GM23338 (cell line): ENCODE measurements at regions not wholly inside any gene's neighbourhood (a gene's known extent, or its start where the extent isn't known, plus 50 kb on each side); places are given as distances from the start of the nearest gene placed in this dataset.
A peak's percentile ranks its signal among the peaks of the same experiment; 100 is the strongest.

Experiments used
- ATAC-seq: fragments of 200-7000 bp; cut with Tn5 transposase; 3 replicates; pipeline ENCODE4 v1.9.1; 2020
- DNase-seq: peaks from one replicate; pipeline ENCODE4 v3.0.0-alpha.2; 2015; ENCODE audit warnings: low spot score
- H2AFZ ChIP-seq: fragments of 200-600 bp; sonication (generic); 2 replicates; pipeline ENCODE4 v1.8.0; 2016; ENCODE audit warnings: antibody characterized with exemption, mild to moderate bottlenecking, moderate library complexity
- H3F3A ChIP-seq: fragments of 200-600 bp; sonication (generic); replicated peaks from 2 replicates; pipeline ENCODE4 v1.8.0; 2017; ENCODE audit warnings: antibody characterized with exemption, mixed run types, low read depth
- H3K27ac ChIP-seq: fragments of 200-600 bp; sonication (generic); 2 replicates; pipeline ENCODE4 v1.6.1; 2016; ENCODE audit warnings: low read depth
- H3K27me3 ChIP-seq: fragments of 200-600 bp; sonication (generic); 2 replicates; pipeline ENCODE4 v1.8.0; 2016; ENCODE audit warnings: mild to moderate bottlenecking, mixed run types, moderate library complexity; ENCODE audit not compliant: insufficient read depth
- H3K36me3 ChIP-seq: fragments of 200-600 bp; sonication (generic); 2 replicates; pipeline ENCODE4 v1.8.0; 2016; ENCODE audit warnings: mild to moderate bottlenecking; ENCODE audit not compliant: insufficient read depth
- H3K4me1 ChIP-seq: fragments of 200-600 bp; sonication (generic); 2 replicates; pipeline ENCODE4 v1.8.0; 2016; ENCODE audit warnings: mild to moderate bottlenecking, moderate library complexity; ENCODE audit not compliant: insufficient read depth
- H3K4me2 ChIP-seq: fragments of 200-600 bp; sonication (generic); 2 replicates; pipeline ENCODE4 v1.7.1; 2017; ENCODE audit warnings: mixed run types
- H3K4me3 ChIP-seq: fragments of 200-600 bp; sonication (generic); 2 replicates; pipeline ENCODE4 v1.6.1; 2016; ENCODE audit warnings: mixed run types
- H3K79me2 ChIP-seq: fragments of 200-600 bp; sonication (generic); replicated peaks from 2 replicates; pipeline ENCODE4 v1.8.0; 2017; ENCODE audit warnings: mild to moderate bottlenecking; ENCODE audit not compliant: insufficient read depth
- H3K9me2 ChIP-seq: fragments of 200-600 bp; sonication (generic); 2 replicates; pipeline ENCODE4 v1.8.0; 2017; ENCODE audit not compliant: insufficient read depth
- H4K20me1 ChIP-seq: fragments of 200-600 bp; sonication (generic); replicated peaks from 2 replicates; pipeline ENCODE4 v1.8.0; 2017; ENCODE audit warnings: mild to moderate bottlenecking; ENCODE audit not compliant: insufficient read depth
- H3K27ac Mint-ChIP-seq: 2 replicates; pipeline ENCODE4 v1.8.0; 2020; ENCODE audit warnings: inconsistent platforms, mild to moderate bottlenecking, moderate library complexity, mixed read lengths
- H3K27me3 Mint-ChIP-seq: 3 replicates; pipeline ENCODE4 v1.8.0; 2022; ENCODE audit warnings: low read depth, mild to moderate bottlenecking, moderate library complexity, mixed read lengths, inconsistent platforms; ENCODE audit not compliant: insufficient read depth, poor library complexity
- H3K36me3 Mint-ChIP-seq: 3 replicates; pipeline ENCODE4 v1.8.0; 2021; ENCODE audit warnings: low read depth, mild to moderate bottlenecking, inconsistent platforms, moderate library complexity, mixed read lengths
- H3K4me1 Mint-ChIP-seq: 3 replicates; pipeline ENCODE4 v1.8.0; 2020; ENCODE audit warnings: mild to moderate bottlenecking, inconsistent platforms, mixed read lengths
- H3K4me3 Mint-ChIP-seq: 3 replicates; pipeline ENCODE4 v1.8.0; 2021; ENCODE audit warnings: moderate library complexity, mild to moderate bottlenecking, inconsistent platforms, mixed read lengths
- H3K9me3 Mint-ChIP-seq: 3 replicates; pipeline ENCODE4 v1.8.0; 2020; ENCODE audit warnings: moderate library complexity, mild to moderate bottlenecking, inconsistent platforms, mixed read lengths
- CREB1 ChIP-seq: fragments of 250-450 bp; sonication (Bioruptor Pico); IDR thresholded peaks from 2 replicates; pipeline ENCODE4 v1.5.0; 2020; ENCODE audit warnings: low read depth, mild to moderate bottlenecking, moderate library complexity
- EZH2 ChIP-seq: fragments of 200-600 bp; sonication (generic); IDR thresholded peaks from one replicate; pipeline ENCODE4 v1.8.0; 2017; ENCODE audit warnings: antibody characterized with exemption, mild to moderate bottlenecking, low read depth; ENCODE audit not compliant: unreplicated experiment
- EZH2phosphoT487 ChIP-seq: fragments of 200-600 bp; sonication (generic); IDR thresholded peaks from one replicate; pipeline ENCODE4 v1.8.1; 2018; ENCODE audit warnings: antibody characterized with exemption; ENCODE audit not compliant: unreplicated experiment
- JUNB ChIP-seq: IDR thresholded peaks from one replicate; pipeline ENCODE4 v1.6.1; 2016; ENCODE audit warnings: antibody characterized with exemption; ENCODE audit not compliant: unreplicated experiment
- POLR2AphosphoS5 ChIP-seq: IDR thresholded peaks from 2 replicates; pipeline ENCODE4 v1.6.1; 2016; ENCODE audit warnings: antibody characterized with exemption, low read depth
- STAT1 ChIP-seq: IDR thresholded peaks from one replicate; pipeline ENCODE4 v1.6.1; 2016; ENCODE audit warnings: antibody characterized with exemption; ENCODE audit not compliant: unreplicated experiment
- ZNF114 ChIP-seq: fragments of 250-450 bp; sonication (Bioruptor Pico); IDR thresholded peaks from 2 replicates; pipeline ENCODE4 v1.5.0; 2020; ENCODE audit warnings: mild to moderate bottlenecking, moderate library complexity
- ZNF331 ChIP-seq: fragments of 250-450 bp; sonication (Bioruptor Pico); IDR thresholded peaks from 2 replicates; pipeline ENCODE4 v1.5.0; 2020; ENCODE audit warnings: low read depth, mild to moderate bottlenecking, moderate library complexity
- TF ChIP-seq, protein P1 (sequence below): IDR thresholded peaks from one replicate; pipeline ENCODE4 v1.6.1; 2018; ENCODE audit warnings: antibody characterized with exemption; ENCODE audit not compliant: unreplicated experiment
- TF ChIP-seq, protein P2 (sequence below): fragments of 250-450 bp; sonication (Bioruptor Pico); IDR thresholded peaks from 2 replicates; pipeline ENCODE4 v1.5.0; 2020; ENCODE audit warnings: mild to moderate bottlenecking, moderate library complexity

DNA sequence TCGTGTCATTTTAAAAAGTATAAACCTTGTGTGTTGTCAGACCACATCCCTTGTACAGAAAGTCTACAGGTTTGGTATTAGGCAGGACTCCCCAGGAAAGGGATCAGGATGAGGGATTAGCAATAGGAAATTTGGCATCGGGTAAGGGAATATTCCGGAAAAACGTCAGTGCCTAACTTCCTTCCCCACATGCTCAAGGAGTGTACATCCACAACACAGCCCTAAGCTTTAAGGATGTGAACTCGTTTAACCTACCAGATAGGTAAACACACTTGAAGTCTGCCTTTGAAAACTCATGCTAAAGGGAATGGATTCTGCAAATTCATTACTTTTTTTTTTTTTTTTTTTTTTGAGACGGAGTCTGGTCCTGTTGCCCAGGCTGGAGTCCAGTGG, 194.9 kb downstream of the SKIDA1 start:
- H3K27me3 ChIP-seq, result no peaks in the 10 kb centered on the region
- H3K4me1 Mint-ChIP-seq, result peaks cover 21% of the 10 kb centered on the region; the same call in 2 of the 3 replicates
- no peaks in the 10 kb centered on the region for H3K9me2 ChIP-seq
- no peaks in the 10 kb centered on the region for H3K36me3 ChIP-seq
- no peak overlapping the region for H3K27ac Mint-ChIP-seq
- peaks cover 22% of the 10 kb centered on the region; the same call in 1 of the 2 replicates for H3F3A ChIP-seq
- H3K36me3 Mint-ChIP-seq, result no peaks in the 10 kb centered on the region
- no peak overlapping the region for H3K4me3 Mint-ChIP-seq
- DNase-seq, result no peak
- H3K79me2 ChIP-seq, result no peaks in the 10 kb centered on the region
- peaks cover 22% of the 10 kb centered on the region for H3K4me1 ChIP-seq
- H3K4me2 ChIP-seq, result no peak overlapping the region
- no peak overlapping the region for H3K4me3 ChIP-seq
- peaks cover 18% of the 10 kb centered on the region for H3K27me3 Mint-ChIP-seq
- no peak for ATAC-seq
- TF ChIP-seq ZNF114 (CRISPR knock-in tag), result no peak
- TF ChIP-seq, protein P1, sequence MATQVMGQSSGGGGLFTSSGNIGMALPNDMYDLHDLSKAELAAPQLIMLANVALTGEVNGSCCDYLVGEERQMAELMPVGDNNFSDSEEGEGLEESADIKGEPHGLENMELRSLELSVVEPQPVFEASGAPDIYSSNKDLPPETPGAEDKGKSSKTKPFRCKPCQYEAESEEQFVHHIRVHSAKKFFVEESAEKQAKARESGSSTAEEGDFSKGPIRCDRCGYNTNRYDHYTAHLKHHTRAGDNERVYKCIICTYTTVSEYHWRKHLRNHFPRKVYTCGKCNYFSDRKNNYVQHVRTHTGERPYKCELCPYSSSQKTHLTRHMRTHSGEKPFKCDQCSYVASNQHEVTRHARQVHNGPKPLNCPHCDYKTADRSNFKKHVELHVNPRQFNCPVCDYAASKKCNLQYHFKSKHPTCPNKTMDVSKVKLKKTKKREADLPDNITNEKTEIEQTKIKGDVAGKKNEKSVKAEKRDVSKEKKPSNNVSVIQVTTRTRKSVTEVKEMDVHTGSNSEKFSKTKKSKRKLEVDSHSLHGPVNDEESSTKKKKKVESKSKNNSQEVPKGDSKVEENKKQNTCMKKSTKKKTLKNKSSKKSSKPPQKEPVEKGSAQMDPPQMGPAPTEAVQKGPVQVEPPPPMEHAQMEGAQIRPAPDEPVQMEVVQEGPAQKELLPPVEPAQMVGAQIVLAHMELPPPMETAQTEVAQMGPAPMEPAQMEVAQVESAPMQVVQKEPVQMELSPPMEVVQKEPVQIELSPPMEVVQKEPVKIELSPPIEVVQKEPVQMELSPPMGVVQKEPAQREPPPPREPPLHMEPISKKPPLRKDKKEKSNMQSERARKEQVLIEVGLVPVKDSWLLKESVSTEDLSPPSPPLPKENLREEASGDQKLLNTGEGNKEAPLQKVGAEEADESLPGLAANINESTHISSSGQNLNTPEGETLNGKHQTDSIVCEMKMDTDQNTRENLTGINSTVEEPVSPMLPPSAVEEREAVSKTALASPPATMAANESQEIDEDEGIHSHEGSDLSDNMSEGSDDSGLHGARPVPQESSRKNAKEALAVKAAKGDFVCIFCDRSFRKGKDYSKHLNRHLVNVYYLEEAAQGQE, result no peak
- TF ChIP-seq JUNB, result no peak
- TF ChIP-seq, protein P2, sequence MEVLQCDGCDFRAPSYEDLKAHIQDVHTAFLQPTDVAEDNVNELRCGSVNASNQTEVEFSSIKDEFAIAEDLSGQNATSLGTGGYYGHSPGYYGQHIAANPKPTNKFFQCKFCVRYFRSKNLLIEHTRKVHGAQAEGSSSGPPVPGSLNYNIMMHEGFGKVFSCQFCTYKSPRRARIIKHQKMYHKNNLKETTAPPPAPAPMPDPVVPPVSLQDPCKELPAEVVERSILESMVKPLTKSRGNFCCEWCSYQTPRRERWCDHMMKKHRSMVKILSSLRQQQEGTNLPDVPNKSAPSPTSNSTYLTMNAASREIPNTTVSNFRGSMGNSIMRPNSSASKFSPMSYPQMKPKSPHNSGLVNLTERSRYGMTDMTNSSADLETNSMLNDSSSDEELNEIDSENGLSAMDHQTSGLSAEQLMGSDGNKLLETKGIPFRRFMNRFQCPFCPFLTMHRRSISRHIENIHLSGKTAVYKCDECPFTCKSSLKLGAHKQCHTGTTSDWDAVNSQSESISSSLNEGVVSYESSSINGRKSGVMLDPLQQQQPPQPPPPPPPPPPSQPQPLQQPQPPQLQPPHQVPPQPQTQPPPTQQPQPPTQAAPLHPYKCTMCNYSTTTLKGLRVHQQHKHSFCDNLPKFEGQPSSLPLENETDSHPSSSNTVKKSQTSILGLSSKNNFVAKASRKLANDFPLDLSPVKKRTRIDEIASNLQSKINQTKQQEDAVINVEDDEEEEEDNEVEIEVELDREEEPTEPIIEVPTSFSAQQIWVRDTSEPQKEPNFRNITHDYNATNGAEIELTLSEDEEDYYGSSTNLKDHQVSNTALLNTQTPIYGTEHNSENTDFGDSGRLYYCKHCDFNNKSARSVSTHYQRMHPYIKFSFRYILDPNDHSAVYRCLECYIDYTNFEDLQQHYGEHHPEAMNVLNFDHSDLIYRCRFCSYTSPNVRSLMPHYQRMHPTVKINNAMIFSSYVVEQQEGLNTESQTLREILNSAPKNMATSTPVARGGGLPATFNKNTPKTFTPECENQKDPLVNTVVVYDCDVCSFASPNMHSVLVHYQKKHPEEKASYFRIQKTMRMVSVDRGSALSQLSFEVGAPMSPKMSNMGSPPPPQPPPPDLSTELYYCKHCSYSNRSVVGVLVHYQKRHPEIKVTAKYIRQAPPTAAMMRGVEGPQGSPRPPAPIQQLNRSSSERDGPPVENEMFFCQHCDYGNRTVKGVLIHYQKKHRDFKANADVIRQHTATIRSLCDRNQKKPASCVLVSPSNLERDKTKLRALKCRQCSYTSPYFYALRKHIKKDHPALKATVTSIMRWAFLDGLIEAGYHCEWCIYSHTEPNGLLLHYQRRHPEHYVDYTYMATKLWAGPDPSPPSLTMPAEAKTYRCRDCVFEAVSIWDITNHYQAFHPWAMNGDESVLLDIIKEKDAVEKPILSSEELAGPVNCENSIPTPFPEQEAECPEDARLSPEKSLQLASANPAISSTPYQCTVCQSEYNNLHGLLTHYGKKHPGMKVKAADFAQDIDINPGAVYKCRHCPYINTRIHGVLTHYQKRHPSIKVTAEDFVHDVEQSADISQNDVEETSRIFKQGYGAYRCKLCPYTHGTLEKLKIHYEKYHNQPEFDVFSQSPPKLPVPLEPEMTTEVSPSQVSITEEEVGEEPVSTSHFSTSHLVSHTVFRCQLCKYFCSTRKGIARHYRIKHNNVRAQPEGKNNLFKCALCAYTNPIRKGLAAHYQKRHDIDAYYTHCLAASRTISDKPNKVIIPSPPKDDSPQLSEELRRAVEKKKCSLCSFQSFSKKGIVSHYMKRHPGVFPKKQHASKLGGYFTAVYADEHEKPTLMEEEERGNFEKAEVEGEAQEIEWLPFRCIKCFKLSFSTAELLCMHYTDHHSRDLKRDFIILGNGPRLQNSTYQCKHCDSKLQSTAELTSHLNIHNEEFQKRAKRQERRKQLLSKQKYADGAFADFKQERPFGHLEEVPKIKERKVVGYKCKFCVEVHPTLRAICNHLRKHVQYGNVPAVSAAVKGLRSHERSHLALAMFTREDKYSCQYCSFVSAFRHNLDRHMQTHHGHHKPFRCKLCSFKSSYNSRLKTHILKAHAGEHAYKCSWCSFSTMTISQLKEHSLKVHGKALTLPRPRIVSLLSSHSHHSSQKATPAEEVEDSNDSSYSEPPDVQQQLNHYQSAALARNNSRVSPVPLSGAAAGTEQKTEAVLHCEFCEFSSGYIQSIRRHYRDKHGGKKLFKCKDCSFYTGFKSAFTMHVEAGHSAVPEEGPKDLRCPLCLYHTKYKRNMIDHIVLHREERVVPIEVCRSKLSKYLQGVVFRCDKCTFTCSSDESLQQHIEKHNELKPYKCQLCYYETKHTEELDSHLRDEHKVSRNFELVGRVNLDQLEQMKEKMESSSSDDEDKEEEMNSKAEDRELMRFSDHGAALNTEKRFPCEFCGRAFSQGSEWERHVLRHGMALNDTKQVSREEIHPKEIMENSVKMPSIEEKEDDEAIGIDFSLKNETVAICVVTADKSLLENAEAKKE, result no peak
- TF ChIP-seq POLR2AphosphoS5, result no peak
- TF ChIP-seq EZH2, result no peak
- TF ChIP-seq STAT1, result no peak
- TF ChIP-seq CREB1 (CRISPR knock-in tag), result no peak
- TF ChIP-seq EZH2phosphoT487, result no peak
- no peak for TF ChIP-seq ZNF331
- H2AFZ ChIP-seq, result peak overlapping the region; percentile 47; the same call in 1 of the 2 replicates
- H3K9me3 Mint-ChIP-seq, result no peaks in the 10 kb centered on the region
- H4K20me1 ChIP-seq, result no peaks in the 10 kb centered on the region
- 0 out of 2 replicates have a peak overlapping the region, but pooled peaks have one; percentile 45 for H3K27ac ChIP-seq
